SK-N-SH (cell line): ENCODE measurements at regions not wholly inside any gene's neighbourhood (a gene's known extent, or its start where the extent isn't known, plus 50 kb on each side); places are given as distances from the start of the nearest gene placed in this dataset.

ENCODE experiments used
- CTCF ChIA-PET: fragments of 300-600, 350-600 bp; formaldehyde crosslinking; extraction: SDS; loops from one replicate; lab custom pipeline; 2021; lab: Yijun Ruan, JAX
- POLR2A ChIA-PET: fragments of 350-600 bp; sonication (Branson Sonifier 250); formaldehyde crosslinking; extraction: SDS; loops from one replicate; lab custom pipeline; 2020; ENCODE audit warnings: antibody characterized with exemption, inconsistent platforms; lab: Yijun Ruan, JAX
- DNase-seq: peaks from one replicate; pipeline ENCODE4 v3.0.0; 2012
- H2AFZ ChIP-seq: fragments of 200-600 bp; sonication (generic); 2 replicates; pipeline ENCODE4 v1.8.1; 2016; ENCODE audit warnings: antibody characterized with exemption, mild to moderate bottlenecking, low read depth
- H3F3A ChIP-seq: fragments of 200-600 bp; sonication (generic); replicated peaks from 2 replicates; pipeline ENCODE3; 2016; ENCODE audit warnings: antibody characterized with exemption, mild to moderate bottlenecking; ENCODE audit not compliant: insufficient read depth
- H3K27ac ChIP-seq, 2 experiments: fragments of 200-500 bp in 1 of 2; fragments of 200-600 bp in 1 of 2; sonication (Bioruptor generic) in 1 of 2; sonication (generic), shearing (Covaris generic) in 1 of 2; 2 replicates each; pipeline versions ENCODE4 v1.5.1 to v1.6.1; 2014 to 2016; ENCODE audit warnings: low read depth in 2 of 2, inconsistent platforms in 1 of 2, low read length in 1 of 2, mild to moderate bottlenecking in 1 of 2, mixed read lengths in 1 of 2
- H3K27me3 ChIP-seq: fragments of 200-600 bp; sonication (generic), shearing (Covaris generic); 2 replicates; pipeline ENCODE4 v1.6.1; 2016; ENCODE audit warnings: mixed run types; ENCODE audit not compliant: insufficient read depth
- H3K36me3 ChIP-seq, 2 experiments: fragments of 200-500 bp in 1 of 2; fragments of 200-600 bp in 1 of 2; sonication (Bioruptor generic) in 1 of 2; sonication (generic) in 1 of 2; replicated peaks in 1 of 2; 2 replicates each; pipeline versions ENCODE3 to v1.5.1; 2014 to 2016; ENCODE audit warnings: low read length in 1 of 2, mild to moderate bottlenecking in 1 of 2; ENCODE audit not compliant: insufficient read depth in 2 of 2, control insufficient read depth in 1 of 2
- H3K4me1 ChIP-seq, 2 experiments: fragments of 200-500 bp in 1 of 2; fragments of 200-600 bp in 1 of 2; sonication (Bioruptor generic) in 1 of 2; sonication (generic), shearing (Covaris generic) in 1 of 2; 2 replicates each; pipeline versions ENCODE4 v1.5.1 to v1.6.1; 2014 to 2016; ENCODE audit warnings: low read depth in 1 of 2, low read length in 1 of 2, mixed run types in 1 of 2; ENCODE audit not compliant: insufficient read depth in 2 of 2, control insufficient read depth in 1 of 2
- H3K4me2 ChIP-seq: fragments of 200-600 bp; sonication (generic), shearing (Covaris generic); 2 replicates; pipeline ENCODE4 v1.6.1; 2017; ENCODE audit warnings: mixed run types
- H3K4me3 ChIP-seq, 2 experiments: fragments of 200-500 bp in 1 of 2; fragments of 200-600 bp in 1 of 2; sonication (Bioruptor generic) in 1 of 2; sonication (generic), shearing (Covaris generic) in 1 of 2; 2 replicates each; pipeline versions ENCODE4 v1.5.1 to v1.8.1; 2014 to 2016; ENCODE audit warnings: low read depth in 2 of 2, inconsistent platforms in 1 of 2, low read length in 1 of 2, mild to moderate bottlenecking in 1 of 2, mixed read lengths in 1 of 2, moderate library complexity in 1 of 2
- H3K79me2 ChIP-seq: fragments of 200-600 bp; sonication (generic); 2 replicates; pipeline ENCODE4 v1.8.1; 2017; ENCODE audit warnings: mild to moderate bottlenecking; ENCODE audit not compliant: insufficient read depth
- H3K9ac ChIP-seq: fragments of 200-600 bp; sonication (generic); 2 replicates; pipeline ENCODE4 v1.6.1; 2017; ENCODE audit warnings: mixed run types
- H3K9me2 ChIP-seq: fragments of 200-600 bp; sonication (generic); 2 replicates; pipeline ENCODE4 v1.6.1; 2017; ENCODE audit warnings: mixed run types
- H3K9me3 ChIP-seq: fragments of 200-600 bp; sonication (generic); 2 replicates; pipeline ENCODE4 v1.6.1; 2017; ENCODE audit warnings: mixed run types, mild to moderate bottlenecking, moderate library complexity
- H4K20me1 ChIP-seq: fragments of 200-600 bp; sonication (generic); 2 replicates; pipeline ENCODE4 v1.6.1; 2017; ENCODE audit warnings: mild to moderate bottlenecking, mixed run types; ENCODE audit not compliant: insufficient read depth
- CTCF ChIP-seq: fragments of 200-600 bp; sonication (generic); IDR thresholded peaks from 2 replicates; pipeline ENCODE4 v1.6.1; 2017; ENCODE audit warnings: antibody characterized with exemption, mild to moderate bottlenecking, moderate library complexity
- EZH2phosphoT487 ChIP-seq: fragments of 200-600 bp; sonication (generic); IDR thresholded peaks from 2 replicates; pipeline ENCODE4 v1.6.1; 2017; ENCODE audit warnings: low read depth, mixed run types, mild to moderate bottlenecking, antibody characterized with exemption, moderate library complexity, borderline replicate concordance
- FOSL2 ChIP-seq: IDR thresholded peaks from 2 replicates; pipeline ENCODE4 v1.4.0; 2012; ENCODE audit warnings: low read depth, mild to moderate bottlenecking, moderate library complexity, borderline replicate concordance
- FOXJ3 ChIP-seq: sonication (generic); formaldehyde crosslinking; IDR thresholded peaks from 2 replicates; pipeline ENCODE4 v1.5.1; 2020; ENCODE audit warnings: mild to moderate bottlenecking, missing genetic modification reagents
- GABPA ChIP-seq: IDR thresholded peaks from 2 replicates; pipeline ENCODE4 v1.4.0; 2012; ENCODE audit warnings: low read depth, mild to moderate bottlenecking
- GATA2 ChIP-seq: sonication (generic); formaldehyde crosslinking; IDR thresholded peaks from 2 replicates; pipeline ENCODE4 v1.5.0; 2020; ENCODE audit warnings: mild to moderate bottlenecking, missing genetic modification reagents
- IRF3 ChIP-seq: fragments of 150-350 bp; IDR thresholded peaks from 2 replicates; pipeline ENCODE4 v1.6.1; 2016; ENCODE audit warnings: mild to moderate bottlenecking, low read depth, low read length
- JUND ChIP-seq: IDR thresholded peaks from 2 replicates; pipeline ENCODE4 v1.4.0; 2012
- MAX ChIP-seq: IDR thresholded peaks from 2 replicates; pipeline ENCODE4 v1.4.0; 2012; ENCODE audit warnings: low read depth
- NRF1 ChIP-seq: IDR thresholded peaks from 2 replicates; pipeline ENCODE4 v1.6.1; 2012; ENCODE audit warnings: low read depth, mild to moderate bottlenecking, low read length
- RAD21 ChIP-seq: IDR thresholded peaks from 2 replicates; pipeline ENCODE4 v1.6.1; 2012; ENCODE audit warnings: mild to moderate bottlenecking, low read length
- RFX5 ChIP-seq: IDR thresholded peaks from 2 replicates; pipeline ENCODE4 v1.6.1; 2012; ENCODE audit warnings: mild to moderate bottlenecking, improper control_type of control experiment, low read length
- RXRA ChIP-seq: IDR thresholded peaks from 2 replicates; pipeline ENCODE4 v1.4.0; 2012; ENCODE audit warnings: low read depth, mild to moderate bottlenecking, borderline replicate concordance
- SIN3A ChIP-seq: IDR thresholded peaks from 2 replicates; pipeline ENCODE4 v1.6.1; 2012; ENCODE audit warnings: low read depth, mild to moderate bottlenecking, low read length, moderate library complexity, borderline replicate concordance
- SMC3 ChIP-seq: IDR thresholded peaks from 2 replicates; pipeline ENCODE4 v1.6.1; 2012; ENCODE audit warnings: low read depth, low read length, improper control_type of control experiment
- TAF1 ChIP-seq: IDR thresholded peaks from 2 replicates; pipeline ENCODE4 v1.6.1; 2012; ENCODE audit warnings: low read depth, mild to moderate bottlenecking, low read length, moderate library complexity, borderline replicate concordance
- TCF12 ChIP-seq: IDR thresholded peaks from 2 replicates; pipeline ENCODE4 v1.4.0; 2012
- YY1 ChIP-seq: IDR thresholded peaks from 2 replicates; pipeline ENCODE4 v1.4.0; 2012; ENCODE audit warnings: low read depth, mild to moderate bottlenecking
- ZBTB33 ChIP-seq: IDR thresholded peaks from 2 replicates; pipeline ENCODE4 v1.4.0; 2012; ENCODE audit warnings: low read depth, borderline replicate concordance
- WGBS: methylation state at CpG from one replicate; pipeline ENCODE4 v1.1.6; 2017; ENCODE audit warnings: low lambda C conversion rate; 5-methylcytosine and 5-hydroxymethylcytosine counted together
- TF ChIP-seq, protein P1 (sequence below): fragments of 150-350 bp; IDR thresholded peaks from 2 replicates; pipeline ENCODE4 v1.6.1; 2017; ENCODE audit warnings: antibody characterized with exemption, low read length, low read depth, borderline replicate concordance

GRCh38 chr22:23470811-23471389, 109.2 kb downstream of the IGLL1 start:
- 89% methylated on average over 8 of the region's 8 CpGs for WGBS
- no peaks in the 10 kb centered on the region; the same call in 1 of the 2 replicates for H3K27me3 ChIP-seq
- no peak for DNase-seq
- H3K9me3 ChIP-seq = no peaks in the 10 kb centered on the region
- no peak overlapping the region for H2AFZ ChIP-seq
- H3K4me1 ChIP-seq = peaks cover 0 to 11% of the 10 kb centered on the region in 2 experiments; a peak in 2 of 4 replicates
- no peak overlapping the region for H3K27ac ChIP-seq
- H4K20me1 ChIP-seq = no peaks in the 10 kb centered on the region
- CTCF ChIA-PET = interaction anchor here (1.0 kb wide), 1 partner anchor 85 kb away, joined by 3 read pairs; no protein-coding TSS in a partner anchor
- H3K79me2 ChIP-seq = no peaks in the 10 kb centered on the region
- no peak overlapping the region for H3K4me2 ChIP-seq
- no peak for TF ChIP-seq CTCF
- H3F3A ChIP-seq = no peaks in the 10 kb centered on the region
- no peak overlapping the region for H3K4me3 ChIP-seq
- POLR2A ChIA-PET = no interaction called here
- no peaks in the 10 kb centered on the region for H3K9me2 ChIP-seq
- H3K36me3 ChIP-seq = no peaks in the 10 kb centered on the region
- H3K9ac ChIP-seq = no peak overlapping the region

DNA sequence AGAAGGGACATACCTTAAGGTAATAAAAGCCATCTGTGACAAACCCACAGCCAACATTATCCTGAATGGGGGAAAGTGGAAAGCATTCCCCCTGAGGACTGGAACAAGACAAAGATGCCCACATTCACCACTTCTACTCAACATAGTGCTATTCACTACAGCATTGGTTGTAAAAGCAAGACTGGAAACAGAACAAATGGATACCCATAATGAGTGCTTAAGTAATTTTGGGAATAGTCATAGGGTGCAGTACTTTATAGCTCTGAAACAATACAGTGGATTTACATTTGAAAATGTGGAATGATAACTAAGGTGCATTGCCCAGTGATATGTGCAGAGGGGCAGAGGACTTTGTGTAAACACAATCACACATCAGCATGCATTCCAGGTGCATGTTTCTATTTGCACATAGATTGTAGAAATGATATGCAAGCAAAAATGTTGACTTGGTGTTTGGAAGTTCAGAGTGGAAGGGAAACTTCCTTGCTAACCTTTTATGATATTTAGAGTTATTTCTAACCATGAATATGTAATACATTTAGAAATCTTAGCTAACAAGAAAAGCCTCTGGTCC, 112.3 kb downstream of the IGLL1 start:
- Histone ChIP-seq H4K20me1 (no peaks in the 10 kb centered on the region), H3K27ac (no peak overlapping the region), H3K79me2 (no peaks in the 10 kb centered on the region), H3K36me3 (no peaks in the 10 kb centered on the region), H3F3A (no peaks in the 10 kb centered on the region), H3K9me2 (no peaks in the 10 kb centered on the region), H3K9ac (no peak overlapping the region), H3K9me3 (no peaks in the 10 kb centered on the region), H3K4me3 (no peak overlapping the region), H3K27me3 (no peaks in the 10 kb centered on the region; the same call in 1 of the 2 replicates), H3K4me1 (no peaks in the 10 kb centered on the region; a peak in 2 of 4 replicates), H3K4me2 (no peak overlapping the region), H2AFZ (no peak overlapping the region)
- ChIA-PET CTCF (no interaction called here), POLR2A (no interaction called here)
- TF ChIP-seq RFX5 (no peak), EZH2phosphoT487 (no peak), NRF1 (no peak), GATA2 (CRISPR knock-in tag) (no peak), SIN3A (no peak), RAD21 (no peak), GABPA (no peak), FOSL2 (no peak), ZBTB33 (no peak), FOXJ3 (CRISPR knock-in tag) (no peak), TCF12 (no peak), IRF3 (no peak), TAF1 (no peak), YY1 (no peak), JUND (no peak), RXRA (no peak), MAX (no peak), SMC3 (no peak)
- TF ChIP-seq, protein P1, sequence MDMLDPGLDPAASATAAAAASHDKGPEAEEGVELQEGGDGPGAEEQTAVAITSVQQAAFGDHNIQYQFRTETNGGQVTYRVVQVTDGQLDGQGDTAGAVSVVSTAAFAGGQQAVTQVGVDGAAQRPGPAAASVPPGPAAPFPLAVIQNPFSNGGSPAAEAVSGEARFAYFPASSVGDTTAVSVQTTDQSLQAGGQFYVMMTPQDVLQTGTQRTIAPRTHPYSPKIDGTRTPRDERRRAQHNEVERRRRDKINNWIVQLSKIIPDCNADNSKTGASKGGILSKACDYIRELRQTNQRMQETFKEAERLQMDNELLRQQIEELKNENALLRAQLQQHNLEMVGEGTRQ = no peak
- DNase-seq = no peak
